ENCODE measurements at regions not wholly inside any gene's neighbourhood (a gene's known extent, or its start where the extent isn't known, plus 50 kb on each side); places are given as distances from the start of the nearest gene placed in this dataset.
"Not testable (repeated sequence)": the region's sequence is repeated elsewhere in the genome, so short reads cannot be mapped to it uniquely, and the experiment has no call there.

- DNase-seq (ENCODE audit: low spot score), result no peak
- H3K4me1 Mint-ChIP-seq, result peaks cover 14% of the 10 kb centered on the region
- POLR2A ChIA-PET, result interaction anchor here (0.6 kb wide), 1 partner anchor 407 kb away, joined by 3 read pairs; no protein-coding TSS in a partner anchor
- H3K4me3 Mint-ChIP-seq, result no peak overlapping the region
- no peaks in the 10 kb centered on the region for H3K36me3 Mint-ChIP-seq
- ATAC-seq, result no peak
- H3K27ac Mint-ChIP-seq, result no peak overlapping the region
- peaks cover 17% of the 10 kb centered on the region for H3K9me3 Mint-ChIP-seq
- H3K27me3 Mint-ChIP-seq (ENCODE audit: low read depth), result no peaks in the 10 kb centered on the region
- TF ChIP-seq, protein P1, sequence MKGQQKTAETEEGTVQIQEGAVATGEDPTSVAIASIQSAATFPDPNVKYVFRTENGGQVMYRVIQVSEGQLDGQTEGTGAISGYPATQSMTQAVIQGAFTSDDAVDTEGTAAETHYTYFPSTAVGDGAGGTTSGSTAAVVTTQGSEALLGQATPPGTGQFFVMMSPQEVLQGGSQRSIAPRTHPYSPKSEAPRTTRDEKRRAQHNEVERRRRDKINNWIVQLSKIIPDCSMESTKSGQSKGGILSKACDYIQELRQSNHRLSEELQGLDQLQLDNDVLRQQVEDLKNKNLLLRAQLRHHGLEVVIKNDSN (CRISPR knock-in tag; IDR thresholded peaks at IDR 0.05), result no peak
- TF ChIP-seq ETV6 (CRISPR knock-in tag; IDR thresholded peaks at IDR 0.05), result no peak
- TF ChIP-seq, protein P2, sequence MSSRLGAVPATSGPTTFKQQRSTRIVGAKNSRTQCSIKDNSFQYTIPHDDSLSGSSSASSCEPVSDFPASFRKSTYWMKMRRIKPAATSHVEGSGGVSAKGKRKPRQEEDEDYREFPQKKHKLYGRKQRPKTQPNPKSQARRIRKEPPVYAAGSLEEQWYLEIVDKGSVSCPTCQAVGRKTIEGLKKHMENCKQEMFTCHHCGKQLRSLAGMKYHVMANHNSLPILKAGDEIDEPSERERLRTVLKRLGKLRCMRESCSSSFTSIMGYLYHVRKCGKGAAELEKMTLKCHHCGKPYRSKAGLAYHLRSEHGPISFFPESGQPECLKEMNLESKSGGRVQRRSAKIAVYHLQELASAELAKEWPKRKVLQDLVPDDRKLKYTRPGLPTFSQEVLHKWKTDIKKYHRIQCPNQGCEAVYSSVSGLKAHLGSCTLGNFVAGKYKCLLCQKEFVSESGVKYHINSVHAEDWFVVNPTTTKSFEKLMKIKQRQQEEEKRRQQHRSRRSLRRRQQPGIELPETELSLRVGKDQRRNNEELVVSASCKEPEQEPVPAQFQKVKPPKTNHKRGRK (CRISPR knock-in tag; IDR thresholded peaks at IDR 0.05; ENCODE audit: borderline replicate concordance), result no peak
- CTCF ChIA-PET, result no interaction called here
Observed at GRCh38 chr2:192669505-192670091, 474.9 kb upstream of the TMEFF2 start.

DNA sequence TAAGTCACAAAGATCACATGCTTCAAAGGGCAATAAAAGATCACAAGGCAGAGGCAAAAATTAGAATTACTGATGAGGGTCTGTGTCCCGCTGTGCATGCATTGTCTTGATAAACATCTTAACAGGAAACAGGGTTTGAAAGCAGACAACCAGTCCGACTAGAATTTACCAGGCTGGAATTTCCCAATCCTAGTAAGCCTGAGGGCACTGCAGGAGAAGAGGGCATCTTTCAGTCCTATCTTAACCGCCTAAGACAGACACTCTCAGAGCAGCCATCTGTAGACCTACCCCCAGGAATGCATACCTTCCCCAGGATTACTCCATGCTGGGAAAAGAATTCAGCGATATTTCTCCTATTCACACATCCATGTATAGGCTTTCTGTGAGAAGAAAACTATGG is 465.8 kb upstream of the TMEFF2 start:
- POLR2A ChIA-PET, result not testable (repeated sequence)
- H3K9me3 Mint-ChIP-seq, result peaks cover 22% of the 10 kb centered on the region

GRCh38 chr2:192657362-192657761 is 462.6 kb upstream of the TMEFF2 start:
- ATAC-seq, result no peak
- no peak for DNase-seq (ENCODE audit: low spot score)
- Mint-ChIP-seq H3K4me1 (peaks cover 28% of the 10 kb centered on the region), H3K9me3 (peaks cover 34% of the 10 kb centered on the region), H3K27me3 (ENCODE audit: low read depth) (no peaks in the 10 kb centered on the region), H3K27ac (no peak overlapping the region), H3K4me3 (no peak overlapping the region), H3K36me3 (peaks cover 15% of the 10 kb centered on the region)
- TF ChIP-seq, protein P3, sequence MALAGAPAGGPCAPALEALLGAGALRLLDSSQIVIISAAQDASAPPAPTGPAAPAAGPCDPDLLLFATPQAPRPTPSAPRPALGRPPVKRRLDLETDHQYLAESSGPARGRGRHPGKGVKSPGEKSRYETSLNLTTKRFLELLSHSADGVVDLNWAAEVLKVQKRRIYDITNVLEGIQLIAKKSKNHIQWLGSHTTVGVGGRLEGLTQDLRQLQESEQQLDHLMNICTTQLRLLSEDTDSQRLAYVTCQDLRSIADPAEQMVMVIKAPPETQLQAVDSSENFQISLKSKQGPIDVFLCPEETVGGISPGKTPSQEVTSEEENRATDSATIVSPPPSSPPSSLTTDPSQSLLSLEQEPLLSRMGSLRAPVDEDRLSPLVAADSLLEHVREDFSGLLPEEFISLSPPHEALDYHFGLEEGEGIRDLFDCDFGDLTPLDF (CRISPR knock-in tag; IDR thresholded peaks at IDR 0.05), result no peak
- TF ChIP-seq RORB (CRISPR knock-in tag; IDR thresholded peaks at IDR 0.05), result no peak
- CTCF ChIA-PET, result no interaction called here
- POLR2A ChIA-PET, result no interaction called here

More for the DNA sequence above, 465.8 kb upstream of the TMEFF2 start:
- Mint-ChIP-seq H3K4me1 (peaks cover 39% of the 10 kb centered on the region), H3K27ac (0 out of 2 replicates have a peak overlapping the region, but pooled peaks have one; percentile 67), H3K36me3 (peaks cover 15% of the 10 kb centered on the region)
- H3K4me3 Mint-ChIP-seq; CTCF ChIA-PET; H3K27me3 Mint-ChIP-seq (ENCODE audit: low read depth): not testable (repeated sequence)
- DNase-seq (ENCODE audit: low spot score) (peak; percentile 14), ATAC-seq (peak; percentile 46; the same call in 1 of the 2 replicates)

DNA sequence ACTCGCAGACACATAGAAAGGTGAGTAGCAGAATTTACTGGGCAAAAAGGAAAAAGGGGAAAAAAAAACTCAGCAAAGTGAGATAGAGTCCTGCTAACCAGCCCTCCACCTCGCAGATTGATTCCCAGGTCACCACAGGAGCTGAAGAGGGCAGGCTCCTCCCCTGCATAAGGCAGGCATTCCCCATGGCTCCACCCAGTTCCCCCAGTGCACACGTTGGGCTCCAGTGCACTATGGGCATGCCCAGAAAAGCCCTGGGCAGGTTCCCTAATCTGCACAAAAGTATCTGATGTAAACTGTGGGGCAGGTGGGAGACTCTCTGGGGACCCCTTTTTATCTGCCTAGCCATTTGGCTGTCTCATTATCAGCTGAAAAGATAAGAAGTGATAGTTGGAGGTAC is 461.2 kb upstream of the TMEFF2 start:
- Mint-ChIP-seq H3K36me3 (peaks cover 8% of the 10 kb centered on the region), H3K27ac (no peak overlapping the region), H3K9me3 (peaks cover 22% of the 10 kb centered on the region), H3K27me3 (ENCODE audit: low read depth) (no peaks in the 10 kb centered on the region), H3K4me1 (peaks cover 23% of the 10 kb centered on the region), H3K4me3 (no peak overlapping the region)
- DNase-seq (ENCODE audit: low spot score) (no peak), ATAC-seq (peak; percentile 78)
- POLR2A ChIA-PET, result no interaction called here
- TF ChIP-seq TCF7 (CRISPR knock-in tag; IDR thresholded peaks at IDR 0.05; ENCODE audit: low read depth), result no peak
- no peak for TF ChIP-seq TEAD1 (CRISPR knock-in tag; IDR thresholded peaks at IDR 0.05)
- TF ChIP-seq EMX1 (CRISPR knock-in tag; IDR thresholded peaks at IDR 0.05), result no peak
- TF ChIP-seq MXD4 (CRISPR knock-in tag; IDR thresholded peaks at IDR 0.05; ENCODE audit: borderline replicate concordance), result no peak
- TF ChIP-seq IRF2 (CRISPR knock-in tag; IDR thresholded peaks at IDR 0.05; ENCODE audit: borderline replicate concordance, low read depth), result no peak
- no peak for TF ChIP-seq KAT7 (CRISPR knock-in tag; IDR thresholded peaks at IDR 0.05; ENCODE audit: borderline replicate concordance)
- TF ChIP-seq CTCF (IDR thresholded peaks at IDR 0.05), result no peak
- no peak for TF ChIP-seq NR2C2 (CRISPR knock-in tag; IDR thresholded peaks at IDR 0.05)
- no peak for TF ChIP-seq TP53 (CRISPR knock-in tag; IDR thresholded peaks at IDR 0.05)
- CTCF ChIA-PET, result no interaction called here

Data from WTC11 (cell line).